GM13976 (cell line): ENCODE measurements at regions not wholly inside any gene's neighbourhood (a gene's known extent, or its start where the extent isn't known, plus 50 kb on each side); places are given as distances from the start of the nearest gene placed in this dataset.

Source experiments
- DNase-seq: peaks from one replicate; pipeline ENCODE4 v3.0.0; 2012; ENCODE audit warnings: low spot score
- in situ Hi-C: fragments of 300-500 bp; cut with MboI; formaldehyde crosslinking; loops from one replicate; pipeline ENCODE4 v1.12.0; 2022; ENCODE audit warnings: low sequenced_read_pairs, mixed read lengths, inconsistent platforms; ENCODE audit not compliant: unreplicated experiment
- TF ChIP-seq, protein P1 (sequence below): IDR thresholded peaks from 2 replicates; pipeline ENCODE4 v1.5.1; 2012; ENCODE audit warnings: borderline replicate concordance, mild to moderate bottlenecking; ENCODE audit not compliant: insufficient read depth; ENCODE audit errors: extremely low read depth, missing control alignments, control extremely low read depth

- in situ Hi-C loops = no loop called here
- TF ChIP-seq, protein P1, sequence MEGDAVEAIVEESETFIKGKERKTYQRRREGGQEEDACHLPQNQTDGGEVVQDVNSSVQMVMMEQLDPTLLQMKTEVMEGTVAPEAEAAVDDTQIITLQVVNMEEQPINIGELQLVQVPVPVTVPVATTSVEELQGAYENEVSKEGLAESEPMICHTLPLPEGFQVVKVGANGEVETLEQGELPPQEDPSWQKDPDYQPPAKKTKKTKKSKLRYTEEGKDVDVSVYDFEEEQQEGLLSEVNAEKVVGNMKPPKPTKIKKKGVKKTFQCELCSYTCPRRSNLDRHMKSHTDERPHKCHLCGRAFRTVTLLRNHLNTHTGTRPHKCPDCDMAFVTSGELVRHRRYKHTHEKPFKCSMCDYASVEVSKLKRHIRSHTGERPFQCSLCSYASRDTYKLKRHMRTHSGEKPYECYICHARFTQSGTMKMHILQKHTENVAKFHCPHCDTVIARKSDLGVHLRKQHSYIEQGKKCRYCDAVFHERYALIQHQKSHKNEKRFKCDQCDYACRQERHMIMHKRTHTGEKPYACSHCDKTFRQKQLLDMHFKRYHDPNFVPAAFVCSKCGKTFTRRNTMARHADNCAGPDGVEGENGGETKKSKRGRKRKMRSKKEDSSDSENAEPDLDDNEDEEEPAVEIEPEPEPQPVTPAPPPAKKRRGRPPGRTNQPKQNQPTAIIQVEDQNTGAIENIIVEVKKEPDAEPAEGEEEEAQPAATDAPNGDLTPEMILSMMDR = no peak
- no peak for DNase-seq
Observed at GRCh38 chr18:60981682-60982328, 351.4 kb upstream of the CDH20 start.

DNA sequence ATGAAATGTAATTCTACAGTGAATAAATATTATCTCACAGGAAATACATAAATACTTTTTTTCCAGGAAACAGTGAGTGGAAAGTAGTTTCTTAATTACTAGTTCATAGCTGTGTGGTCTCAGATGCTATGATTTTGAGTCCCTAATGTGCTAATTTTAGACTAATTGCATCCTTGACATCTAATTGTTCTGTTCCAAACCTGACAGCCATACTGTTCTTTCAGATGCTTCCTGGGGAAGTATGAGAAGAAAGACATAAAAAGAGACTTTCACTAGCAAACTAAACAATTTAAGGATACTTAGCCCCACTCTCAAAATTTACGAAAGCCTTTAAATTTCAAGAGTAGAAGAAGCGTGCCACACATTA, 350.9 kb upstream of the CDH20 start:
- TF ChIP-seq, protein P1 = no peak
- no peak for DNase-seq
- in situ Hi-C loops = no loop called here

DNA sequence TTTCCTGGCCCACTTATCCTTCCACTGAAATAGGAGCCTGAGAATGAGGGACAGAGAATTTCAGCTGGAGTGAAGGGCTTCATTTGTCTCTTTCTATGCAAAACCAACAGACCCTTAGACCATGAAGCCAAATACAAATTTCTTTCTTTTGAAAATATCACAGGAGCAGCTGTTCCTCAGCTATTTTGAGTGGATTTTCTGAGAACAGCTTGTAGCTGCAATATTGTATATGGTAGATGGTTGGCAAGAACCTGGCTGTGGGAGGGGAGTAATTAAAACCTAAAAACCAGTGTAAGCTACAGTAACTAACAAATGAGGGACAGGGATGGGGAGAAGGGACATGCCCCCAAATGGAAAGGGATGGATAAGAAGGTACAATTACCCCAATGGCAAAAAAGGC, 350.3 kb upstream of the CDH20 start:
- in situ Hi-C loops = no loop called here
- DNase-seq = no peak
- TF ChIP-seq, protein P1 = no peak

DNA sequence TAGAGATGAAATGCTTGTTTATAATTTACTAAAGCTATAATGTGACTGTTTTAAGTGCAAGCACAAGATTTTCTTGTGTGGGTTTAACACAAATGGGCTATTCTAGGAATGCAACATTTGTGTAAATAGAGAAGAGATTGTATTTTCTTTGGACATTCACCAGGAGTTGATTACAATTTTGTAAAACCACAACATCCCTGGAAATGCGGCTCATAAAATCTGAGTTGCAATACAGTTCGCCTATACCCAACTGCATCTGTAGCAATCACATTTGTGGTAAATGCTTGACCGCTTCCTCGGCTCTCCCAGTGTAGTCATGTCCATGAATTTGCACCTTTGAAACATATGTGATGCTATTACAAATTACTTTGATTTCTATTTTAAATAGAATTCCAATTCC, 348.7 kb upstream of the CDH20 start:
- DNase-seq = no peak
- in situ Hi-C loops = no loop called here
- TF ChIP-seq, protein P1 = no peak

- TF ChIP-seq, protein P1 = no peak
- no peak for DNase-seq
- in situ Hi-C loops = no loop called here
Observed at GRCh38 chr18:60987963-60988362, 345.3 kb upstream of the CDH20 start.

DNA sequence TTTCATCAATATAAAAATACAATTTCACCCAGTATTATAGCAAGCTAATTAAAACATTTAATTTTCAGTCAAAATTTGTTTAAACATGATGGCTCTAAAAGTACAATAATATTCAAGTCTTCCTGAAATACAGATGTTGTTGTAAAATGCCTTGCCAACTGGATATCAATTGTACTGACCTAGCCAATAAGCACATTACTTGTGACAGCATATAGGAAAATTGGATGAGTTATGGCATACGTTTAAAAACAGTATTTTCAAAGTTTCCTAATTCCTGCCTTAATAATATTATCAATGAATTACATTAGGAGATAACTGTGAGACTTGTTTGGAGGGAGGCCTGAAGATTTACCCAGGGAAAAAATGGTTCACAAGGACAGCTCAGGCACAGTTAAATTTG, 336.9 kb upstream of the CDH20 start:
- TF ChIP-seq, protein P1 = no peak
- DNase-seq = no peak
- in situ Hi-C loops = no loop called here

DNA sequence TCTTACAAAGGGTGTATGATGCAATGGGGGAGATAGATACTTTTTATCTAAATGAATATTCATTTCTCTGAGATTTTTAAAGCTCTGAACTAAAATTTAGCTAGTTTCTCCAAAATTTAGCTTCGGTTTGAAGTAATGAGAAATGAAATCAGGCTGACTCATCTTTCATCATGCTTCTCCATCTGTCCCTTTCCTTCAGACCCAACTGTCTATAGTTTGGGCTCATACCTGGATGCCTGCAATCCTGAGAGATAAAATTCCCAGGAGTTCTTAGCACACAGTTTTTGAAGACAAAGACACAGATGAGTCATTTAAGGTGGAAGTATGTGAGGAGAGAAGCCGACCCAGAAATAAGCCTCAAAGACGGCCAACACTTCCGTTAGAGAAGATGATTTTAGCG, 336.4 kb upstream of the CDH20 start:
- in situ Hi-C loops = no loop called here
- no peak for DNase-seq
- TF ChIP-seq, protein P1 = no peak
